MCF 10A (cell line): ENCODE measurements at regions not wholly inside any gene's neighbourhood (a gene's known extent, or its start where the extent isn't known, plus 50 kb on each side); places are given as distances from the start of the nearest gene placed in this dataset.

Source experiments
- BruUV-seq: library from RNA; stranded (reverse); fragments of 400-500 nt; replicated peaks from 2 replicates; lab custom pipeline; 2021; lab: Mats Ljungman, UMichigan
- CTCF ChIA-PET: fragments of 300-600 bp; sonication (Branson Sonifier 250); formaldehyde crosslinking; extraction: SDS; loops from one replicate; lab custom pipeline; 2021; ENCODE audit warnings: antibody characterized with exemption, inconsistent platforms; lab: Yijun Ruan, JAX
- POLR2A ChIA-PET: fragments of 300-600, 350-650 bp; sonication (Branson Sonifier 250); formaldehyde crosslinking; extraction: SDS; loops from one replicate; lab custom pipeline; 2020; ENCODE audit warnings: antibody characterized with exemption, inconsistent platforms; lab: Yijun Ruan, JAX
- DNase-seq: peaks from one replicate; pipeline ENCODE4 v3.0.0-alpha.2; 2018; ENCODE audit not compliant: unreplicated experiment
- H3K27ac Mint-ChIP-seq: one replicate; pipeline ENCODE4 v1.8.0; 2022; ENCODE audit warnings: mild to moderate bottlenecking, low read depth, mixed read lengths; ENCODE audit not compliant: unreplicated experiment
- H3K27me3 Mint-ChIP-seq: one replicate; pipeline ENCODE4 v1.8.0; 2022; ENCODE audit warnings: mixed read lengths; ENCODE audit not compliant: insufficient read depth, unreplicated experiment
- H3K36me3 Mint-ChIP-seq: one replicate; pipeline ENCODE4 v1.8.0; 2022; ENCODE audit warnings: mild to moderate bottlenecking, moderate library complexity, mixed read lengths; ENCODE audit not compliant: insufficient read depth, unreplicated experiment
- H3K4me1 Mint-ChIP-seq: one replicate; pipeline ENCODE4 v1.8.0; 2022; ENCODE audit warnings: mixed read lengths; ENCODE audit not compliant: insufficient read depth, unreplicated experiment
- H3K4me3 Mint-ChIP-seq: one replicate; pipeline ENCODE4 v1.8.0; 2022; ENCODE audit warnings: mild to moderate bottlenecking, moderate library complexity, mixed read lengths; ENCODE audit not compliant: unreplicated experiment
- H3K9me3 Mint-ChIP-seq: one replicate; pipeline ENCODE4 v1.8.0; 2022; ENCODE audit warnings: mixed read lengths; ENCODE audit not compliant: unreplicated experiment
- intact Hi-C: fragments of 100-400 bp; cut with micrococcal nuclease; formaldehyde crosslinking; loops from 2 replicates; pipeline ENCODE4 v1.14.1; 2022
- TF ChIP-seq, protein P1 (sequence below): fragments of 200-600 bp; IDR thresholded peaks from one replicate; pipeline ENCODE4 v1.8.0; 2022; ENCODE audit warnings: antibody characterized with exemption, mild to moderate bottlenecking; ENCODE audit not compliant: unreplicated experiment

- ChIA-PET POLR2A (interaction anchor here (0.6 to 7.3 kb wide), 4 partner anchors 25 to 479 kb away, joined by 4 to 196 read pairs (median 21); partner anchors contain the start of gene SPSB1), CTCF (interaction anchor here (0.6 to 1.0 kb wide), 3 partner anchors 20 to 106 kb away, joined by 3 to 4 read pairs (median 4); no protein-coding TSS in a partner anchor)
- no peaks in the 10 kb centered on the region for H3K27me3 Mint-ChIP-seq
- H3K4me1 Mint-ChIP-seq: peaks cover 8% of the 10 kb centered on the region
- DNase-seq: no peak
- TF ChIP-seq, protein P1, sequence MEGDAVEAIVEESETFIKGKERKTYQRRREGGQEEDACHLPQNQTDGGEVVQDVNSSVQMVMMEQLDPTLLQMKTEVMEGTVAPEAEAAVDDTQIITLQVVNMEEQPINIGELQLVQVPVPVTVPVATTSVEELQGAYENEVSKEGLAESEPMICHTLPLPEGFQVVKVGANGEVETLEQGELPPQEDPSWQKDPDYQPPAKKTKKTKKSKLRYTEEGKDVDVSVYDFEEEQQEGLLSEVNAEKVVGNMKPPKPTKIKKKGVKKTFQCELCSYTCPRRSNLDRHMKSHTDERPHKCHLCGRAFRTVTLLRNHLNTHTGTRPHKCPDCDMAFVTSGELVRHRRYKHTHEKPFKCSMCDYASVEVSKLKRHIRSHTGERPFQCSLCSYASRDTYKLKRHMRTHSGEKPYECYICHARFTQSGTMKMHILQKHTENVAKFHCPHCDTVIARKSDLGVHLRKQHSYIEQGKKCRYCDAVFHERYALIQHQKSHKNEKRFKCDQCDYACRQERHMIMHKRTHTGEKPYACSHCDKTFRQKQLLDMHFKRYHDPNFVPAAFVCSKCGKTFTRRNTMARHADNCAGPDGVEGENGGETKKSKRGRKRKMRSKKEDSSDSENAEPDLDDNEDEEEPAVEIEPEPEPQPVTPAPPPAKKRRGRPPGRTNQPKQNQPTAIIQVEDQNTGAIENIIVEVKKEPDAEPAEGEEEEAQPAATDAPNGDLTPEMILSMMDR: no peak
- no peaks in the 10 kb centered on the region for H3K36me3 Mint-ChIP-seq
- intact Hi-C loops: no loop called here
- no peak overlapping the region for H3K4me3 Mint-ChIP-seq
- BruUV-seq: no TSS peak
- no peaks in the 10 kb centered on the region for H3K9me3 Mint-ChIP-seq
- no peak overlapping the region for H3K27ac Mint-ChIP-seq
Measured at GRCh38 chr1:9475061-9475627, 64.1 kb upstream of the SLC25A33 start.

- H3K27me3 Mint-ChIP-seq: no peaks in the 10 kb centered on the region
- BruUV-seq: no TSS peak
- no peaks in the 10 kb centered on the region for H3K36me3 Mint-ChIP-seq
- DNase-seq: peak; percentile 74
- H3K27ac Mint-ChIP-seq: no peak overlapping the region
- CTCF ChIA-PET: interaction anchor here (0.6 to 1.4 kb wide), 12 partner anchors 9 to 338 kb away, joined by 3 to 6 read pairs (median 3); no protein-coding TSS in a partner anchor
- no peaks in the 10 kb centered on the region for H3K9me3 Mint-ChIP-seq
- H3K4me1 Mint-ChIP-seq: peaks cover 13% of the 10 kb centered on the region
- H3K4me3 Mint-ChIP-seq: no peak overlapping the region
- TF ChIP-seq, protein P1: no peak
- POLR2A ChIA-PET: interaction anchor here (0.6 to 7.3 kb wide), 22 partner anchors 10 to 599 kb away, joined by 3 to 196 read pairs (median 4); partner anchors contain the start of genes ENO1 and SPSB1
- intact Hi-C loops: no loop called here
Measured at GRCh38 chr1:9476790-9477463, 62.3 kb upstream of the SLC25A33 start.

DNA sequence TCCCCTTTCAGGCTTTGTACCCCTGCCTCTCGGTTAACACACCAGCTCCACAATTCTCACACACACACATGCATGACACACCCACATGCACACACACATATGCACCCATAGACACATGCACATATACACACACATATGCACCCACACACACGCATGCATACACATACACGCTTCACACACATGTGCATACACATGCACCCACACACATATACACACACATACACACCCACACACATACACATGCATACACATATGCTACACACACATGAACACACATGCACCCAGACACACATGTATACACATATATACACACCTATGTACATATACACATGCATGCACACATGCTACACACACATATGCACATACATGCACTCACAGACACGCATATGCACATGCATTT lies 61.7 kb upstream of the SLC25A33 start:
- intact Hi-C loops: no loop called here
- no peaks in the 10 kb centered on the region for H3K9me3 Mint-ChIP-seq
- TF ChIP-seq, protein P1: no peak
- BruUV-seq: no TSS peak
- no peaks in the 10 kb centered on the region for H3K27me3 Mint-ChIP-seq
- DNase-seq: no peak
- CTCF ChIA-PET: interaction anchor here (0.8 to 1.4 kb wide), 3 partner anchors 10 to 212 kb away, joined by 3 to 6 read pairs (median 3); no protein-coding TSS in a partner anchor
- no peak overlapping the region for H3K4me3 Mint-ChIP-seq
- H3K4me1 Mint-ChIP-seq: peaks cover 13% of the 10 kb centered on the region
- no peaks in the 10 kb centered on the region for H3K36me3 Mint-ChIP-seq
- no peak overlapping the region for H3K27ac Mint-ChIP-seq
- POLR2A ChIA-PET: interaction anchor here (0.6 to 7.3 kb wide), 14 partner anchors 11 to 276 kb away, joined by 3 to 196 read pairs (median 4); partner anchors contain the start of gene SPSB1

DNA sequence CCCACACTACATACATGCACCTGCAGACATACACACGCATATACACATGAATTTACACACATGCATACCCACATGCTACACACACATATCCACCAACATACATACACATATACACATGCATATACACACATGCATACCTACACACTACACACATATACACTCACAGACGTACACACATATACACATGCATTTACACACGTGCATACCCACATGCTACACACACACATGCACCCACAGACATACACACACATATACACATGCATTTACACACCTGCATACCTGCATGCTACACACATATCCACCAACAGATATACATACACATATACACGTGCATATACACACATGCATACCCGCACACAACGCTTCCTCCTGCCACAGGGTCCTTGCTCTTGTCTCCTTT lies 61.2 kb upstream of the SLC25A33 start:
- Mint-ChIP-seq H3K27ac (no peak overlapping the region), H3K9me3 (no peaks in the 10 kb centered on the region), H3K36me3 (no peaks in the 10 kb centered on the region), H3K4me3 (no peak overlapping the region), H3K4me1 (peaks cover 11% of the 10 kb centered on the region), H3K27me3 (no peaks in the 10 kb centered on the region)
- TF ChIP-seq, protein P1: no peak
- POLR2A ChIA-PET: interaction anchor here (1.1 to 7.3 kb wide), 3 partner anchors 37 to 178 kb away, joined by 3 to 196 read pairs (median 4); no protein-coding TSS in a partner anchor
- CTCF ChIA-PET: no interaction called here
- intact Hi-C loops: no loop called here
- DNase-seq: no peak
- BruUV-seq: no TSS peak
